ENCODE measurements at regions not wholly inside any gene's neighbourhood (a gene's known extent, or its start where the extent isn't known, plus 50 kb on each side); places are given as distances from the start of the nearest gene placed in this dataset.
"Not testable (repeated sequence)": the region's sequence is repeated elsewhere in the genome, so short reads cannot be mapped to it uniquely, and the experiment has no call there.

- DNase-seq = no peak
- Histone ChIP-seq H3K4me1 (ENCODE audit: low read depth) (peaks cover 17% of the 10 kb centered on the region), H3K4me3 (no peak overlapping the region), H3K9me3 (no peaks in the 10 kb centered on the region), H3K36me3 (ENCODE audit: low read depth) (no peaks in the 10 kb centered on the region)
- no peak for ATAC-seq
- intact Hi-C loops (cut with DNase I, micrococcal nuclease) = no loop called here
- no peak for TF ChIP-seq CTCF (IDR thresholded peaks at IDR 0.05)
These were observed 196.1 kb downstream of the ANKRD30B start for GRCh38 chr18:14943967-14944636.

GRCh38 chr18:14944838-14945237, 196.9 kb downstream of the ANKRD30B start:
- no peak for TF ChIP-seq CTCF (IDR thresholded peaks at IDR 0.05)
- intact Hi-C loops (cut with DNase I, micrococcal nuclease) = no loop called here

GRCh38 chr18:14945286-14945685, 197.3 kb downstream of the ANKRD30B start:
- intact Hi-C loops (cut with DNase I, micrococcal nuclease) = no loop called here
- no peak for TF ChIP-seq CTCF (IDR thresholded peaks at IDR 0.05)
- H3K4me1 ChIP-seq (ENCODE audit: low read depth) = peaks cover 17% of the 10 kb centered on the region
- DNase-seq (no peak), ATAC-seq (no peak)
- H3K36me3 ChIP-seq (ENCODE audit: low read depth) = no peaks in the 10 kb centered on the region
- no peaks in the 10 kb centered on the region for H3K9me3 ChIP-seq
- H3K4me3 ChIP-seq = no peak overlapping the region

More at GRCh38 chr18:14944838-14945237, 196.9 kb downstream of the ANKRD30B start:
- DNase-seq (no peak), ATAC-seq (no peak)
- Histone ChIP-seq H3K36me3 (ENCODE audit: low read depth) (no peaks in the 10 kb centered on the region), H3K9me3 (no peaks in the 10 kb centered on the region), H3K4me3 (no peak overlapping the region), H3K4me1 (ENCODE audit: low read depth) (peaks cover 17% of the 10 kb centered on the region)

GRCh38 chr18:14945984-14946383, 198.0 kb downstream of the ANKRD30B start:
- Histone ChIP-seq H3K4me3 (no peak overlapping the region), H3K4me1 (ENCODE audit: low read depth) (peaks cover 17% of the 10 kb centered on the region), H3K36me3 (ENCODE audit: low read depth) (no peaks in the 10 kb centered on the region), H3K9me3 (no peaks in the 10 kb centered on the region)
- ATAC-seq (no peak), DNase-seq (no peak)
- no peak for TF ChIP-seq CTCF (IDR thresholded peaks at IDR 0.05)
- intact Hi-C loops (cut with DNase I, micrococcal nuclease) = no loop called here

- H3K9me3 ChIP-seq; DNase-seq; intact Hi-C loops (cut with DNase I, micrococcal nuclease); H3K4me3 ChIP-seq; H3K36me3 ChIP-seq (ENCODE audit: low read depth): not testable (repeated sequence)
- peaks cover 14% of the 10 kb centered on the region for H3K4me1 ChIP-seq (ENCODE audit: low read depth)
- peak; percentile 61 for ATAC-seq
These were observed 198.9 kb downstream of the ANKRD30B start for GRCh38 chr18:14946741-14947470.

GRCh38 chr18:14947482-14948162, 199.7 kb downstream of the ANKRD30B start:
- H3K4me3 ChIP-seq = no peak overlapping the region
- ATAC-seq = no peak
- DNase-seq = no peak
- H3K4me1 ChIP-seq (ENCODE audit: low read depth) = peaks cover 9% of the 10 kb centered on the region
- no peaks in the 10 kb centered on the region for H3K36me3 ChIP-seq (ENCODE audit: low read depth)
- no peaks in the 10 kb centered on the region for H3K9me3 ChIP-seq
- TF ChIP-seq CTCF (IDR thresholded peaks at IDR 0.05) = no peak
- intact Hi-C loops (cut with DNase I, micrococcal nuclease) = no loop called here

Data from mucosa of descending colon (tissue), 3 donors.